ENCODE measurements at regions not wholly inside any gene's neighbourhood (a gene's known extent, or its start where the extent isn't known, plus 50 kb on each side); places are given as distances from the start of the nearest gene placed in this dataset.
"Not testable (repeated sequence)": the region's sequence is repeated elsewhere in the genome, so short reads cannot be mapped to it uniquely, and the experiment has no call there.

- not testable (repeated sequence) for DNase-seq (ENCODE audit: low spot score)
Measured at GRCh38 chr9:41018948-41019347, 109.5 kb downstream of the FOXD4L6 start.

DNA sequence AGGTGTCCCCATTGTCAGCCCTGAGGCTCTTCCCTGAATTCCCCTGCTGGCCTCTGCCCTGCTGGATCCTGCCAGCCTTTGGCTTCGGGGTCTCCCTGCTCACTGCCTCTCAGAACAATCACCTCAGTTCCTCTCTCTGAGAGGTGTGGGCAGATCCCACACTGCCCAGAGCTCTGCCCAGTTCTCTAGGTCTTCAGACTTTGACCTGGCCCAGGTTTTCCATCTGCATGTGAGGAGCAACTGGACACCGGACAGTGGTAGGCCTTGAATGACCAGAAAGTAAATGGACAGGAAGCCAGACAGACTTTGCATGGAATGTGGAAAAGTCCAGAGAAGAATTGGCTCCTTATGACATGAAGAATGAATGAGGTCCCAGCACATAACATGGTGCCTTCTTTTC lies 111.8 kb downstream of the FOXD4L6 start:
- not testable (repeated sequence) for DNase-seq (ENCODE audit: low spot score)

DNA sequence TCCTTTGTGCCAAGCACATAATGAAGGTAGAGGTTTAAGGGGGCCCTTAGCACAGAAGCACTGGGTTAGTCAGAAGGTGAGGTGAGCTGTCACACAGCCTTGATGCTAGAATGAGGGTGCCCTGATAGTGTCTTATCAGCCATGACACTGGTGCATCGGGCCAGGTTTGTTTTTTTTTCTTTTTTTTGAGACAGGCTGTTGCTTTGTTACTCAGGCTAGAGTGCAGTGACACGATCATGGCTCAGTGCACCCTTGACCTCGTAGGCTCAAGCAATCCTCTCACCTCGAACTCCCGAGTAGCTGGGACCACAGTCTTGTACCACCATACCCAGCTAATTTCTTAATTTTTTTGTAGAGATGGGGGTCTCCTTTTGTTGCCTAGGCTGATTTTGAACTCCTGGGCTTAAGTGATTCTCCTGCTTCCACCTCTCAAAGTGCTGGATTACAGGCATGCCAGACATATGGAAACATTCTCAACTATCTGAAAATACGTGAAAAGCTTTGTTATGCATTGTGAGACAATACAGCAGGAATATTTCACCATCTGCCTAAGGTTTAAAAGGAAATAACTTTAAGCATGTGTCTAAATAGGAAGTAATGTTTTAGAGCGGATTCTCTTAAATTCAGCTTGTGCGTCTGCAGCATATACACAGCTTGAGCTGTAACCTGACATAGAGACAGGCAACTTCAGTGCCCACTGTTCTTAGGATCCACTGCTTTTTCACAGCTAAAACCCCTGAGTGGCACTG lies 128.4 kb downstream of the FOXD4L6 start:
- DNase-seq (ENCODE audit: low spot score) = not testable (repeated sequence)

DNA sequence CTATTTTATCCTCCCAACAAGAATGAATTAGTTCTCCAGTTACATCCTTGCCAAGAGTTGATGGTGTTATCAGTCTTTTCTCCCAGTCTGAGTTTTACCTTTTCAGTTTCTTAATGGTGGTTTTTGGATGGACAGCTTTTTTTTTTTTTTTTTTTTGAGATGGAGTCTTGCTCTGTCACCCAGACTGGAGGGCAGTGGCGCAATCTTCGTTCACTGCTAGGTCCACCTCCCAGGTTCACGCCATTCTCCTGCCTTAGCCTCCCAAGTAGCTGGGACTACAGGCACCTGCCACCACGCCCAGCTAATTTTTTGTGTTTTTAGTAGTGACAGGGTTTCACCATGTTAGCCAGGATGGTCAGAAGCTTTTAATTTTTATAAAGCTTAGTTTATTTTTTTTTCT lies 133.0 kb downstream of the FOXD4L6 start:
- not testable (repeated sequence) for DNase-seq (ENCODE audit: low spot score)

- not testable (repeated sequence) for DNase-seq (ENCODE audit: low spot score)
Measured at GRCh38 chr9:40993842-40994241, 134.6 kb downstream of the FOXD4L6 start.

- not testable (repeated sequence) for DNase-seq (ENCODE audit: low spot score)
Measured at GRCh38 chr9:40993375-40993774, 135.1 kb downstream of the FOXD4L6 start.

DNA sequence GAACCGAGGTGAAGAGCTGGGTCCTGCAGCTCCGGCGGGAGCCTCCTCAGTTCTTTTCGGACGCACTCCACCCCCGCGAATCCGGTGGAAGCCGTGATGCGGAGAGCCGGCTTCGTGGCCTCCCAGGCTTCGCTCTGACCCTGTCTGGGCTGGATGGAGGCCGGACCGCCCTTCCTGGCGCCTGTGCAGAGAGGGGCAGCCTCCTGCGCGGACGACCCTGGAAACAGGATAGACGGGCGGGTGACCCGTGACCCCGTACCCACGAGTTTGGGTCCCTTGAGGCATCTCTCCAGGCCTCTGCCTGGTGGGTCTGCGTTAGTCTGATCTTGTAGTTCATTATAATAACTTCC lies 136.0 kb downstream of the FOXD4L6 start:
- DNase-seq (ENCODE audit: low spot score) = not testable (repeated sequence)

- peak; percentile 98 for DNase-seq (ENCODE audit: low spot score)
Measured at GRCh38 chr9:40991741-40992471, 136.6 kb downstream of the FOXD4L6 start.

- DNase-seq (ENCODE audit: low spot score) = not testable (repeated sequence)
Measured at GRCh38 chr9:40991100-40991740, 137.3 kb downstream of the FOXD4L6 start.

- not testable (repeated sequence) for DNase-seq (ENCODE audit: low spot score)
Measured at GRCh38 chr9:40986332-40986731, 142.1 kb downstream of the FOXD4L6 start.

- not testable (repeated sequence) for DNase-seq (ENCODE audit: low spot score)
Measured at GRCh38 chr9:40975351-40975750, 153.1 kb downstream of the FOXD4L6 start.

- DNase-seq (ENCODE audit: low spot score) = not testable (repeated sequence)
Measured at GRCh38 chr9:40974912-40975311, 153.6 kb downstream of the FOXD4L6 start.

DNA sequence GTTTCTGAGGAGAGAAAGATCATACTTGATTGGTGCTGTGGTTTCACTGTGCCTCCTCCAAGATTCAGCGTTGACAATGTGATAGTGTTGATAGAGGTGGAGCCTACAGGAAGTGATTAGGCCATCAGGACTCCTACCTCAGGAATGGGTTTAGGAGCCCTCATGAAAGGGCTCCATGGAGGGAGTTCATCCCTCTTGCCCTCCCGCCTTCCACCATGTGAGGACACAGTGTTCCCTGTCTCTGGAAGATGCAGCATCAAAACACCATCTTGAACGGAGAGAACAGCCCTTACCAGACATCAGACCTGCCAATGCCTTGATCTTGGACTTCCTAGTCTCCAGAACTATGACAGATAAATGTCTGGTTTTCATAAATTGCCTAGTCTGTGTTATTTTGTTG lies 156.7 kb downstream of the FOXD4L6 start:
- DNase-seq (ENCODE audit: low spot score) = not testable (repeated sequence)

DNA sequence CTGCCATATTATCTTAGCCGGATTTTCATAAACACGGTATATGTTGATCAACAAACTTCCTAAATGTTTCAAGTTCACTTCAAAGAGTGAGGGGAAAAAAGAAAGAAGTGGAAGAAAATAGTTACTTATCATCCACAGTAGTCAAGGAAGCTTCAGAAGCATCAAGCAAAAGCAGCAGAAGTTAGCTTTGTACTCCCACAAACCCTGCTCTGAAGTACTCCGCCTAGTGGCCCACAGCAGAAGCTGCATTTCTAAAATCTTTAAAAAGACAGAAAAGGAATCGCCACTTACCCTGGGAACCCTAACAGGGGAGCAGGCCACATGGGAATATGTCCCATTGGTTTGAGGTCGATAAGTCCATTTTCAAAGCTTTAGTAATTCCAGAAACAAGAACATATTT lies 158.1 kb downstream of the FOXD4L6 start:
- not testable (repeated sequence) for DNase-seq (ENCODE audit: low spot score)

DNA sequence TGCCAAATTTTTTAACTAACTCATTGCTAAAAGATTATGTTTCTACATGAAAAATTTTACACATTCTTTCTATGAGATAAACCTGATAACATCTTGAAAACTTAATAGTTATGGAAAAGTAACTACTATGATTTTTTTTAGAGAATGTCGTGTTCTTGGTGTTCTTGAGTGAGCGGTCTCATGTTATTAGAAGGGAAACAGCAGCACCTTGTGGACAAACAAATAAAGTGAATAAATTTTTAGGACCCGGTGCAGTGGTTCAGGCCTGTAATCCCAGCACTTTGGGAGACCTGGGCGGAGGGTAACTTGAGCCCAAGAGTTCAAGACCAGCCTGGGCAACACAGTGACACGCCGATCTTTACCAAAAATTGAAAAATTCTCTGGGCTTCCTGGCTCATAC lies 166.0 kb downstream of the FOXD4L6 start:
- DNase-seq (ENCODE audit: low spot score) = not testable (repeated sequence)

- not testable (repeated sequence) for DNase-seq (ENCODE audit: low spot score)
Measured at GRCh38 chr9:40951876-40952494, 176.5 kb downstream of the FOXD4L6 start.

- DNase-seq (ENCODE audit: low spot score) = not testable (repeated sequence)
Measured at GRCh38 chr9:40946228-40946627, 182.3 kb downstream of the FOXD4L6 start.

DNA sequence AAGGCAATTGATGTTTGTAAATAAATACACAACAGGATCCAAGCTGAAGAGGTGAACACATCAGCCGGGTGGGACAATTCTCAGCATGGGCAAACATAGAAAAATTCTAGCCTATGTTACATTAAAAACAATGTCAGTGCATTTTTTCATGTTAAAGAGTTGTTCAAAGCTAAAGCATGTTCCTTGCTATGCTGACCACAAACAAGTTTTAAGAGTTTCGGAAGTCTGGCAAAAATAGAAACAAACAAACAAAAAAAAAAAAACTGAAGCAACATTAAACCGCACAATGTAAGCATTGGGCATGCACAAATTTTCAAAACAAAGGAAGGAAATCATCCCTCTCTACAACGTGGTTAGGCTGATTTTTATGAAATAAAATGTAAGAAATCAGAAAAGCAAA lies 185.8 kb downstream of the FOXD4L6 start:
- DNase-seq (ENCODE audit: low spot score) = not testable (repeated sequence)

DNA sequence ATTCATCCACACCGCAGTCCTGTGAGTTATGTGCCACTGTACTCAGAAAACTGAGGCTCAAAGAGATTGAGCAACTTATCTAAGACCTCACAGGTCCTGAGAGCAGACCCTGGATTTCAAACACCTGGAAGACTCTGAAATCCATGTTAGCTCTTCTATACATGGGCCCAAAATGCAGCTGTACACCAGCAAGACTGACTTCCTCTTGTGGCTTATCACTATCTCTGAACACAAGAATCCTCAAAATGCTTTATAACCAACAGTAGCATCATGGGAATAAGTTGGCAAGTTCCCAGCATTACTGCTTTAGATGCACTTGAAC lies 188.6 kb downstream of the FOXD4L6 start:
- not testable (repeated sequence) for DNase-seq (ENCODE audit: low spot score)

- not testable (repeated sequence) for DNase-seq (ENCODE audit: low spot score)
Measured at GRCh38 chr9:40939201-40939887, 189.1 kb downstream of the FOXD4L6 start.

DNA sequence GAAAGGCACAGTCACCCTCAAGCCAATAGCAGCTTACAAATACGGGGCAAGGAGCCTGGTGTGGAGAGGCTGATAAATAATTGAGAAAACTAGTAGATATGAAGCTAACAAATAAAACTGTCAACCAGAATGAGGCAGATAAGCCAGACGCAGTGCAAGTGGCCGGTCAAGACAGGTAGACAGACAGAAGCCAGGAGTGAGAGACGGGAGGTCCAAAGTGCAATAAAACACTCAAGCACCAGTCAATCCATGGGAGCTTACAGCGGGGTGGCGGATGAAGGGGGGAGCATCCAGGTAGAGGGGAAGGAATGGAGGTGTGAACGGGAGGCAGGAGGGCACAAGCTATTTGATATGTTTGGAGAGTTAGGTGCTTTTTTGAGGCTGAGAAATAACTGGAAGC lies 193.1 kb downstream of the FOXD4L6 start:
- no peak for DNase-seq (ENCODE audit: low spot score)

- DNase-seq (ENCODE audit: low spot score) = not testable (repeated sequence)
Measured at GRCh38 chr9:40934480-40934879, 194.0 kb downstream of the FOXD4L6 start.
